ENCODE measurements at regions not wholly inside any gene's neighbourhood (a gene's known extent, or its start where the extent isn't known, plus 50 kb on each side); places are given as distances from the start of the nearest gene placed in this dataset.

- H4K12ac ChIP-seq (ENCODE audit: low read depth, low read length): no peak overlapping the region
- peaks cover 7 to 12% of the 10 kb centered on the region in 2 experiments for H3K4me1 ChIP-seq (ENCODE audit: control insufficient read depth in 1 of 2, insufficient read depth in 2 of 2, low read length in 2 of 2)
- peaks cover 2% of the 10 kb centered on the region for H3K9me3 ChIP-seq (ENCODE audit: insufficient read depth, low read depth, low read length)
- no peak overlapping the region for H2AK5ac ChIP-seq (ENCODE audit: low read length)
- no peaks in the 10 kb centered on the region for H3K27me3 ChIP-seq (ENCODE audit: insufficient read depth, low read length)
- WGBS (ENCODE audit: extremely low coverage, insufficient coverage, insufficient read length): no CpG with 5 or more reads among the region's 18 CpGs
- no peak overlapping the region for H3K4ac ChIP-seq (ENCODE audit: low read depth, low read length)
- H3K79me1 ChIP-seq (ENCODE audit: low read length): peaks cover 10% of the 10 kb centered on the region
- H3K4me2 ChIP-seq (ENCODE audit: low read length): no peak overlapping the region
- H4K91ac ChIP-seq (ENCODE audit: low read depth, low read length): no peak overlapping the region
- no peak overlapping the region for H3K18ac ChIP-seq (ENCODE audit: low read length)
- no peaks in the 10 kb centered on the region for H3K36me3 ChIP-seq (ENCODE audit: control insufficient read depth in 1 of 2, insufficient read depth in 2 of 2, low read length in 2 of 2)
- no peak overlapping the region for H3K4me3 ChIP-seq (ENCODE audit: low read depth, low read length)
- H2BK12ac ChIP-seq (ENCODE audit: low read length): no peak overlapping the region
- no peak overlapping the region for H3K23ac ChIP-seq (ENCODE audit: low read length)
- no peak overlapping the region for H3K27ac ChIP-seq (ENCODE audit: low read depth, low read length)
- H3K14ac ChIP-seq (ENCODE audit: low read length): no peak overlapping the region
- DNase-seq: no peak
- no peak overlapping the region for H4K8ac ChIP-seq (ENCODE audit: low read depth, low read length)
- H2BK5ac ChIP-seq (ENCODE audit: low read depth, low read length, poor library complexity): no peak overlapping the region
- no peak overlapping the region for H2AFZ ChIP-seq (ENCODE audit: insufficient read depth, low read length, poor library complexity)
- no peak overlapping the region for H2BK120ac ChIP-seq (ENCODE audit: insufficient read depth, low read length, poor library complexity)
- no peaks in the 10 kb centered on the region for H3K79me2 ChIP-seq (ENCODE audit: control insufficient read depth, insufficient read depth, low read length, poor library complexity)
- no peak overlapping the region for H3K9ac ChIP-seq (ENCODE audit: low read length)
These were observed 85.8 kb downstream of the PPCDC start for GRCh38 chr15:75109021-75109735.

GRCh38 chr15:75109736-75110130 lies 86.3 kb downstream of the PPCDC start:
- Histone ChIP-seq H3K4me3 (ENCODE audit: low read depth, low read length) (no peak overlapping the region), H4K91ac (ENCODE audit: low read depth, low read length) (no peak overlapping the region)

GRCh38 chr15:75112278-75112847 lies 89.0 kb downstream of the PPCDC start:
- H3K9me3 ChIP-seq (ENCODE audit: insufficient read depth, low read depth, low read length): peaks cover 4% of the 10 kb centered on the region
- H3K79me2 ChIP-seq (ENCODE audit: control insufficient read depth, insufficient read depth, low read length, poor library complexity): no peaks in the 10 kb centered on the region
- DNase-seq: peak; percentile 43 to 55
- no CpG with 5 or more reads among the region's 4 CpGs for WGBS (ENCODE audit: extremely low coverage, insufficient coverage, insufficient read length)
- no peak overlapping the region for H3K4ac ChIP-seq (ENCODE audit: low read depth, low read length)
- H3K27me3 ChIP-seq (ENCODE audit: insufficient read depth, low read length): no peaks in the 10 kb centered on the region
- no peak overlapping the region for H4K8ac ChIP-seq (ENCODE audit: low read depth, low read length)
- H2AFZ ChIP-seq (ENCODE audit: insufficient read depth, low read length, poor library complexity): no peak overlapping the region
- H2BK120ac ChIP-seq (ENCODE audit: insufficient read depth, low read length, poor library complexity): no peak overlapping the region
- peaks cover 0 to 2% of the 10 kb centered on the region in 2 experiments for H3K4me1 ChIP-seq (ENCODE audit: control insufficient read depth in 1 of 2, insufficient read depth in 2 of 2, low read length in 2 of 2)
- no peak overlapping the region for H3K23ac ChIP-seq (ENCODE audit: low read length)
- no peak overlapping the region for H3K27ac ChIP-seq (ENCODE audit: low read depth, low read length)
- H3K4me3 ChIP-seq (ENCODE audit: low read depth, low read length): no peak overlapping the region
- H4K91ac ChIP-seq (ENCODE audit: low read depth, low read length): no peak overlapping the region
- no peak overlapping the region for H4K12ac ChIP-seq (ENCODE audit: low read depth, low read length)
- no peak overlapping the region for H3K4me2 ChIP-seq (ENCODE audit: low read length)
- H3K9ac ChIP-seq (ENCODE audit: low read length): no peak overlapping the region
- no peak overlapping the region for H2AK5ac ChIP-seq (ENCODE audit: low read length)
- no peak overlapping the region for H3K14ac ChIP-seq (ENCODE audit: low read length)
- peaks cover 1% of the 10 kb centered on the region for H3K79me1 ChIP-seq (ENCODE audit: low read length)
- no peak overlapping the region for H2BK12ac ChIP-seq (ENCODE audit: low read length)
- H3K18ac ChIP-seq (ENCODE audit: low read length): no peak overlapping the region
- H2BK5ac ChIP-seq (ENCODE audit: low read depth, low read length, poor library complexity): no peak overlapping the region
- H3K36me3 ChIP-seq (ENCODE audit: control insufficient read depth in 1 of 2, insufficient read depth in 2 of 2, low read length in 2 of 2): no peaks in the 10 kb centered on the region

More at GRCh38 chr15:75109736-75110130, 86.3 kb downstream of the PPCDC start:
- peaks cover 5% of the 10 kb centered on the region for H3K9me3 ChIP-seq (ENCODE audit: insufficient read depth, low read depth, low read length)
- no peak overlapping the region for H3K23ac ChIP-seq (ENCODE audit: low read length)
- no peak overlapping the region for H3K9ac ChIP-seq (ENCODE audit: low read length)
- no peak overlapping the region for H3K18ac ChIP-seq (ENCODE audit: low read length)
- no peak overlapping the region for H4K12ac ChIP-seq (ENCODE audit: low read depth, low read length)
- DNase-seq: no peak
- peaks cover 9% of the 10 kb centered on the region for H3K79me1 ChIP-seq (ENCODE audit: low read length)
- H3K27me3 ChIP-seq (ENCODE audit: insufficient read depth, low read length): no peaks in the 10 kb centered on the region
- WGBS (ENCODE audit: extremely low coverage, insufficient coverage, insufficient read length): no CpG with 5 or more reads among the region's 7 CpGs
- no peak overlapping the region for H2BK12ac ChIP-seq (ENCODE audit: low read length)
- H2BK120ac ChIP-seq (ENCODE audit: insufficient read depth, low read length, poor library complexity): no peak overlapping the region
- H3K4me2 ChIP-seq (ENCODE audit: low read length): no peak overlapping the region
- no peaks in the 10 kb centered on the region for H3K36me3 ChIP-seq (ENCODE audit: control insufficient read depth in 1 of 2, insufficient read depth in 2 of 2, low read length in 2 of 2)
- no peaks in the 10 kb centered on the region for H3K79me2 ChIP-seq (ENCODE audit: control insufficient read depth, insufficient read depth, low read length, poor library complexity)
- H2AFZ ChIP-seq (ENCODE audit: insufficient read depth, low read length, poor library complexity): no peak overlapping the region
- no peak overlapping the region for H3K4ac ChIP-seq (ENCODE audit: low read depth, low read length)
- H3K14ac ChIP-seq (ENCODE audit: low read length): no peak overlapping the region
- no peak overlapping the region for H4K8ac ChIP-seq (ENCODE audit: low read depth, low read length)
- H2AK5ac ChIP-seq (ENCODE audit: low read length): no peak overlapping the region
- peaks cover 7 to 9% of the 10 kb centered on the region in 2 experiments for H3K4me1 ChIP-seq (ENCODE audit: control insufficient read depth in 1 of 2, insufficient read depth in 2 of 2, low read length in 2 of 2)
- H2BK5ac ChIP-seq (ENCODE audit: low read depth, low read length, poor library complexity): no peak overlapping the region
- H3K27ac ChIP-seq (ENCODE audit: low read depth, low read length): no peak overlapping the region

- Histone ChIP-seq H4K12ac (ENCODE audit: low read depth, low read length) (no peak overlapping the region), H3K27me3 (ENCODE audit: insufficient read depth, low read length) (no peaks in the 10 kb centered on the region), H2BK12ac (ENCODE audit: low read length) (no peak overlapping the region), H3K4me1 (ENCODE audit: control insufficient read depth in 1 of 2, insufficient read depth in 2 of 2, low read length in 2 of 2) (peaks cover 0 to 2% of the 10 kb centered on the region in 2 experiments), H3K23ac (ENCODE audit: low read length) (no peak overlapping the region), H3K9ac (ENCODE audit: low read length) (no peak overlapping the region), H2BK5ac (ENCODE audit: low read depth, low read length, poor library complexity) (no peak overlapping the region), H3K27ac (ENCODE audit: low read depth, low read length) (no peak overlapping the region), H3K18ac (ENCODE audit: low read length) (no peak overlapping the region), H2AK5ac (ENCODE audit: low read length) (no peak overlapping the region), H4K8ac (ENCODE audit: low read depth, low read length) (no peak overlapping the region), H3K4ac (ENCODE audit: low read depth, low read length) (no peak overlapping the region), H3K4me2 (ENCODE audit: low read length) (no peak overlapping the region), H3K4me3 (ENCODE audit: low read depth, low read length) (no peak overlapping the region), H2AFZ (ENCODE audit: insufficient read depth, low read length, poor library complexity) (no peak overlapping the region), H3K36me3 (ENCODE audit: control insufficient read depth in 1 of 2, insufficient read depth in 2 of 2, low read length in 2 of 2) (no peaks in the 10 kb centered on the region), H4K91ac (ENCODE audit: low read depth, low read length) (no peak overlapping the region), H2BK120ac (ENCODE audit: insufficient read depth, low read length, poor library complexity) (no peak overlapping the region), H3K9me3 (ENCODE audit: insufficient read depth, low read depth, low read length) (peaks cover 4% of the 10 kb centered on the region), H3K79me2 (ENCODE audit: control insufficient read depth, insufficient read depth, low read length, poor library complexity) (no peaks in the 10 kb centered on the region), H3K14ac (ENCODE audit: low read length) (no peak overlapping the region), H3K79me1 (ENCODE audit: low read length) (peaks cover 1% of the 10 kb centered on the region)
- WGBS (ENCODE audit: extremely low coverage, insufficient coverage, insufficient read length): no CpG with 5 or more reads among the region's 3 CpGs
- DNase-seq: no peak
These were observed 88.7 kb upstream of the C15orf39 start for GRCh38 chr15:75112848-75113492.
